ENCODE measurements at regions not wholly inside any gene's neighbourhood (a gene's known extent, or its start where the extent isn't known, plus 50 kb on each side); places are given as distances from the start of the nearest gene placed in this dataset.

DNA sequence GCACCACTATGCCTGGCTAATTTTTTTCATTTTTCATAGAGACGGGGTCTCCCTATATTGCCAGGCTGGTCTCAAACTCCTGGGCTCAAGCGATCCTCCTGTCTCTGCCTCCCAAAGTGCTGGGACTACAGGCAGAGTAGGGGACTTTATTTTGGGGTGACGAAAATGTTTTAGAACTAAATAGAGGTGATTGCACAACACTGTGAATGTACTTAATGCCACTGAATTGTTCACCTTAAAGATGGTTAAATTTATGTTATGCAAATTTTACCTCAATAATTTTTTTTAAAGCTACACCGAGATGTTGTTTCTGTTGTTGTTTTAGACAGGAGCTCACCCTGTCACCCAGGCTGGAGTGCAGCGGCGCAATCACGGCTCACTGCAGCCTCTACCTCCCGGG is 111.9 kb upstream of the SEC14L1 start:
- H3K79me2 ChIP-seq (ENCODE audit: control insufficient read depth, low read length) = no peaks in the 10 kb centered on the region
- no peaks in the 10 kb centered on the region for H3K9me2 ChIP-seq (replicated peaks; ENCODE audit: control insufficient read depth, low read length)
- peaks cover 6% of the 10 kb centered on the region; the same call in 1 of the 2 replicates for H3K36me3 ChIP-seq (ENCODE audit: control insufficient read depth, low read length)
- no peak overlapping the region for H3K4me2 ChIP-seq (ENCODE audit: low read length)
- H3K4me1 ChIP-seq (ENCODE audit: control insufficient read depth, low read length) = peaks cover 39% of the 10 kb centered on the region
- H3K27me3 ChIP-seq (ENCODE audit: control insufficient read depth, low read length) = no peaks in the 10 kb centered on the region
- no peaks in the 10 kb centered on the region for H4K20me1 ChIP-seq (ENCODE audit: control insufficient read depth, insufficient read depth, low read depth, low read length)
- no peaks in the 10 kb centered on the region for H3F3A ChIP-seq (ENCODE audit: control insufficient read depth, insufficient read depth)
- TF ChIP-seq, protein P1, sequence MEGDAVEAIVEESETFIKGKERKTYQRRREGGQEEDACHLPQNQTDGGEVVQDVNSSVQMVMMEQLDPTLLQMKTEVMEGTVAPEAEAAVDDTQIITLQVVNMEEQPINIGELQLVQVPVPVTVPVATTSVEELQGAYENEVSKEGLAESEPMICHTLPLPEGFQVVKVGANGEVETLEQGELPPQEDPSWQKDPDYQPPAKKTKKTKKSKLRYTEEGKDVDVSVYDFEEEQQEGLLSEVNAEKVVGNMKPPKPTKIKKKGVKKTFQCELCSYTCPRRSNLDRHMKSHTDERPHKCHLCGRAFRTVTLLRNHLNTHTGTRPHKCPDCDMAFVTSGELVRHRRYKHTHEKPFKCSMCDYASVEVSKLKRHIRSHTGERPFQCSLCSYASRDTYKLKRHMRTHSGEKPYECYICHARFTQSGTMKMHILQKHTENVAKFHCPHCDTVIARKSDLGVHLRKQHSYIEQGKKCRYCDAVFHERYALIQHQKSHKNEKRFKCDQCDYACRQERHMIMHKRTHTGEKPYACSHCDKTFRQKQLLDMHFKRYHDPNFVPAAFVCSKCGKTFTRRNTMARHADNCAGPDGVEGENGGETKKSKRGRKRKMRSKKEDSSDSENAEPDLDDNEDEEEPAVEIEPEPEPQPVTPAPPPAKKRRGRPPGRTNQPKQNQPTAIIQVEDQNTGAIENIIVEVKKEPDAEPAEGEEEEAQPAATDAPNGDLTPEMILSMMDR (IDR thresholded peaks at IDR 0.05; ENCODE audit: low read depth, low read length, poor library complexity, severe bottlenecking) = no peak
- TF ChIP-seq EZH2phosphoT487 (IDR thresholded peaks at IDR 0.05; ENCODE audit: borderline replicate concordance, low read length) = no peak
- H3K4me3 ChIP-seq (ENCODE audit: low read length) = no peak overlapping the region
- no peak overlapping the region for H3K27ac ChIP-seq (ENCODE audit: low read depth, low read length)
- peaks cover 38% of the 10 kb centered on the region for H3K9me3 ChIP-seq (ENCODE audit: control insufficient read depth, insufficient read depth, low read length)

DNA sequence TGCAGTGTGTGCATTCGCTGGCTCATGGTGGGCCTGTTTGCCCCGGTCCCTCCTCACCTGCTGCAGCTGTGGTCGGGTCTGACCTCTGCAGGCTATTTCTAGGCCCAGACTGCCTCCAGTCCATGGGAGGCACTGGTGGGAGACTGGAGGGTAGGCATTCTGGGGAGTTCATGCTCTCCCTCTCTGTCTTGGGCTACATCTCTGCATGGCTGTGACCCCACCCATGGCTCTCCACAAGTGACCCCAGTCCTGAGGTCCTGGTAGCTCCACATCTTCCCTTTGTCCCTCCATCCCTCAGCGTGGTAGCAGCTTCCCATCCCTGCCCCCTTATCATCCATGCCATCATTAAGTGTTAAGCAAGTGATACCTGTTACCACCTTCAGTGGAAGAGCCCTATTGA is 107.8 kb upstream of the SEC14L1 start:
- no peaks in the 10 kb centered on the region for H3K27me3 ChIP-seq (ENCODE audit: control insufficient read depth, low read length)
- no peak overlapping the region for H3K4me3 ChIP-seq (ENCODE audit: low read length)
- no peaks in the 10 kb centered on the region for H3K9me2 ChIP-seq (replicated peaks; ENCODE audit: control insufficient read depth, low read length)
- peaks cover 58% of the 10 kb centered on the region for H3K4me1 ChIP-seq (ENCODE audit: control insufficient read depth, low read length)
- peaks cover 14% of the 10 kb centered on the region for H3K9me3 ChIP-seq (ENCODE audit: control insufficient read depth, insufficient read depth, low read length)
- TF ChIP-seq EZH2phosphoT487 (IDR thresholded peaks at IDR 0.05; ENCODE audit: borderline replicate concordance, low read length) = no peak
- TF ChIP-seq, protein P1 (IDR thresholded peaks at IDR 0.05; ENCODE audit: low read depth, low read length, poor library complexity, severe bottlenecking) = no peak
- peak overlapping the region; percentile 97; the same call in 1 of the 2 replicates for H3K27ac ChIP-seq (ENCODE audit: low read depth, low read length)
- peaks cover 26% of the 10 kb centered on the region for H3F3A ChIP-seq (ENCODE audit: control insufficient read depth, insufficient read depth)
- H4K20me1 ChIP-seq (ENCODE audit: control insufficient read depth, insufficient read depth, low read depth, low read length) = no peaks in the 10 kb centered on the region
- H3K4me2 ChIP-seq (ENCODE audit: low read length) = 0 out of 2 replicates have a peak overlapping the region, but pooled peaks have one; percentile 97
- H3K79me2 ChIP-seq (ENCODE audit: control insufficient read depth, low read length) = peaks cover 21% of the 10 kb centered on the region
- H3K36me3 ChIP-seq (ENCODE audit: control insufficient read depth, low read length) = peaks cover 3% of the 10 kb centered on the region; the same call in 1 of the 2 replicates

DNA sequence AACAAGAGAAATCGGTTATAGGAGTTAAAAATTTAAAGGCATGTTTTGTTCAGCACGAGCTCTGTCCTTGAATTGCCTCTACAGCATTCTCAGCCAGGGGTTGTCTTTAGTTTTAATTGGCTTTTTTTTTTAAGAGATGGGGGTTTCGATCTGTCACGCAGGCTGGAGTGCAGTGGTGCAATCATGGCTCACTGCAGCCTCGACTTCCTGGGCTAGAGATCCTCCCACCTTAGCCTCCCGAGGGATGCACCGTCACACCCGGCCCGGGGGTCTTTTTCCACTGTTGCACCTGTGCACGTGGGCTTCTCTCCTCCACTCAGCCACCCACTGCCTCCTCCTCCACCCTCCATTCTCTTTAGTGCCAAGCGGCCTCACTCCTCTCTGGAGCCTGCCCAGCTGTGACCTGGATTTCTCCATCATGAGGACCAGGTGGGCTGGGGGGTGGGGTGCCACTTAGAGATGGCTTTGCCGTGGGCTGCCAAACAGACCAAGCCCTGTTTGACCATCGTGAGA is 106.8 kb upstream of the SEC14L1 start:
- TF ChIP-seq, protein P1 (IDR thresholded peaks at IDR 0.05; ENCODE audit: low read depth, low read length, poor library complexity, severe bottlenecking) = no peak
- no peak for TF ChIP-seq EZH2phosphoT487 (IDR thresholded peaks at IDR 0.05; ENCODE audit: borderline replicate concordance, low read length)
- Histone ChIP-seq H3K27ac (ENCODE audit: low read depth, low read length) (peak overlapping the region; percentile 97), H3F3A (ENCODE audit: control insufficient read depth, insufficient read depth) (peaks cover 26% of the 10 kb centered on the region), H3K4me1 (ENCODE audit: control insufficient read depth, low read length) (peaks cover 66% of the 10 kb centered on the region), H3K4me3 (ENCODE audit: low read length) (peak overlapping the region; percentile 85), H3K79me2 (ENCODE audit: control insufficient read depth, low read length) (peaks cover 21% of the 10 kb centered on the region), H3K9me2 (replicated peaks; ENCODE audit: control insufficient read depth, low read length) (no peaks in the 10 kb centered on the region), H3K27me3 (ENCODE audit: control insufficient read depth, low read length) (no peaks in the 10 kb centered on the region), H3K4me2 (ENCODE audit: low read length) (peak overlapping the region; percentile 97), H3K36me3 (ENCODE audit: control insufficient read depth, low read length) (peaks cover 3% of the 10 kb centered on the region; the same call in 1 of the 2 replicates), H4K20me1 (ENCODE audit: control insufficient read depth, insufficient read depth, low read depth, low read length) (no peaks in the 10 kb centered on the region), H3K9me3 (ENCODE audit: control insufficient read depth, insufficient read depth, low read length) (peaks cover 9% of the 10 kb centered on the region; the same call in 1 of the 2 replicates)
